Chondrocyte (in vitro differentiated cells): ENCODE measurements at regions not wholly inside any gene's neighbourhood (a gene's known extent, or its start where the extent isn't known, plus 50 kb on each side); places are given as distances from the start of the nearest gene placed in this dataset.

Experiments
- DNase-seq: peaks from one replicate; pipeline ENCODE4 v3.0.0; 2021; ENCODE audit warnings: mixed read lengths, low spot score
- H3K27ac Mint-ChIP-seq: one replicate; pipeline ENCODE4 v1.8.0; 2021; ENCODE audit warnings: mild to moderate bottlenecking, moderate library complexity, mixed read lengths; ENCODE audit not compliant: unreplicated experiment
- H3K27me3 Mint-ChIP-seq: 2 replicates; pipeline ENCODE4 v1.8.0; 2021; ENCODE audit warnings: low read depth, mixed read lengths
- H3K36me3 Mint-ChIP-seq: 2 replicates; pipeline ENCODE4 v1.8.0; 2021; ENCODE audit warnings: low read depth, mixed read lengths
- H3K4me1 Mint-ChIP-seq: 2 replicates; pipeline ENCODE4 v1.8.0; 2021; ENCODE audit warnings: low read depth, mild to moderate bottlenecking, mixed read lengths
- H3K4me3 Mint-ChIP-seq: one replicate; pipeline ENCODE4 v1.8.0; 2021; ENCODE audit warnings: mild to moderate bottlenecking, moderate library complexity, mixed read lengths; ENCODE audit not compliant: unreplicated experiment
- H3K9me3 Mint-ChIP-seq: 2 replicates; pipeline ENCODE4 v1.8.0; 2021; ENCODE audit warnings: low read depth, mixed read lengths
- CTCF ChIP-seq: fragments of 200-600 bp; sonication (generic); IDR thresholded peaks from 2 replicates; pipeline ENCODE4 v1.5.0; 2021; ENCODE audit warnings: antibody characterized with exemption, mild to moderate bottlenecking, moderate library complexity

DNA sequence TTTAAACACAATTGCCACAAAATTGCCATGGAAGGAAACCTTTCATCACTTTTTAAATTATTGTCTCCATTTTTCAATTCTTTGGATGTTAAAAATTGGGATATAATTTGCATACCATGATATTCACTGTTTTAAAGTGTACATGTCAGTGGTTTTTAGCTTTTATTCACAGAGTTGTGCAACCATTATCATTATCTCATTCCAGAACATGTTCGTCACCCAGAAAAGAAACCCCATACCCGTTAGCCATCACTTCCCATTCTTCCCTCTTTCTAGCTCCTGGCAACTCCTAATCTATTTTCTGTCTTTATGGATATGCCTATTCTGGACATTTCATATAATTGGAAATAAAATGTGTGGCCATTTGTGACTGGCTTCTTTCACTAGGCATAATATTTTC lies 260.3 kb upstream of the FERD3L start:
- peaks cover 21% of the 10 kb centered on the region for H3K4me1 Mint-ChIP-seq
- no peak for TF ChIP-seq CTCF
- no peaks in the 10 kb centered on the region for H3K27me3 Mint-ChIP-seq
- no peaks in the 10 kb centered on the region for H3K9me3 Mint-ChIP-seq
- H3K27ac Mint-ChIP-seq: peak overlapping the region; percentile 96
- DNase-seq: no peak
- H3K36me3 Mint-ChIP-seq: no peaks in the 10 kb centered on the region
- H3K4me3 Mint-ChIP-seq: no peak overlapping the region

DNA sequence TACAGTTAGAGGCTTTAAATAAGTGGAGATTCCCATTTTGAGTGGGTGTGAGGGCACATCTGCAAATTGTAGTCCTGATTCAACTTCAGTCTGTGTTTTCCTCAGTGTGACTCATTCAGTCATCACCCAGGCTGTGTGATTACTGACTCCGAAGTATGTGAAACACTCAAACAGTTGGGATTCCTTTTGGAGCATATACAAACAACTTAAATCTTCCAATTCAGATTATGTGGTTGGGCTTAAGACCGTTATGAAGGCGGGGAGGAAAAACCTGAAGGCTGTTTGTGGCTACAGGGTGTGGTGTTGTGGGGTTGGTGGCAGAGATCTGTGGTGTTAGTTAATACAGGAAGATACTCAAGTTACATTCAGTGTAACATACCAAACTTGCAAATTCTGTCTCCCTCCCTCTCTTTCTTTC lies 259.7 kb upstream of the FERD3L start:
- no peak for TF ChIP-seq CTCF

DNA sequence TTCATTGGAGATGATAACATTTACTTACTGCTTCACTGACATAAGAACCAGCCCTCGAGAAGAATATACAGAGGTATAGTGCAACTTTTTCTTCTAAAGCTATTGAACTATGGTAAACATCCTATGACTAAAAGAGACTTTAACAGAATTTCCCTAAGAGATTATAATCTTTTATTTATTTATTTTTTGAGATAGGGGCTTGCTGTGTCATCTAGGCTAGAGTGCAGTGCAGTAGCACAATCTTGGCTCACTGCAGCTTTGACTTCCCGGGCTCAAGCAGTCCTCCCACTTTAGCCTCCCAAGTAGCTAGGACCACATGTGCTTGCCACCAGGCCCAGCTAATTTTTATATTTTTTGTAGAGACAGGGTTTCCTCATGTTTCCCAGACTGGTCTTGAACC lies 258.5 kb upstream of the FERD3L start:
- Mint-ChIP-seq H3K4me3 (no peak overlapping the region), H3K27ac (no peak overlapping the region), H3K36me3 (no peaks in the 10 kb centered on the region), H3K27me3 (no peaks in the 10 kb centered on the region), H3K9me3 (no peaks in the 10 kb centered on the region), H3K4me1 (peaks cover 21% of the 10 kb centered on the region)
- no peak for TF ChIP-seq CTCF
- no peak for DNase-seq

More for the DNA sequence above, 259.7 kb upstream of the FERD3L start:
- no peak for DNase-seq
- Mint-ChIP-seq H3K27ac (peak overlapping the region; percentile 96), H3K27me3 (no peaks in the 10 kb centered on the region), H3K9me3 (no peaks in the 10 kb centered on the region), H3K4me1 (peaks cover 21% of the 10 kb centered on the region), H3K4me3 (peak overlapping the region; percentile 41), H3K36me3 (no peaks in the 10 kb centered on the region)

DNA sequence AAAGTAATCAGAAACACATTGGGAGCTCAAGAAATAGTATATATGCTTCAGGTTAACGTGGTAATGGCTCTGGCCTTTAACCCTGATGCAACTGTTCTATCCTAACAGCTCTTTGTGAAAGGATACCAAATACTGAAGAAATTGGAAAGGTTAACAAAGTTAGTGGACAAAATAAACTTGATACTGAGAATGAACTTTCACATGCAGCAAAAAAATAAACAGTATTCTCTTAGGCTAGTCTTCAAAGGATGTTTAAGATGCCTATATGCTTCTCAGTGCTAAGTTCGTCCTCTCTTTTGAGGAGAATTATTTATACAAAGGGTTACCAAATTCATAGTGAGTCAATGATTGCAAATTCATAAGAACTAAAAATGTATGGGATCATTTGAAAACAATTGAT lies 256.2 kb upstream of the FERD3L start:
- H3K9me3 Mint-ChIP-seq: no peaks in the 10 kb centered on the region
- H3K27me3 Mint-ChIP-seq: no peaks in the 10 kb centered on the region
- no peak overlapping the region for H3K4me3 Mint-ChIP-seq
- H3K27ac Mint-ChIP-seq: no peak overlapping the region
- peaks cover 29% of the 10 kb centered on the region for H3K4me1 Mint-ChIP-seq
- no peaks in the 10 kb centered on the region for H3K36me3 Mint-ChIP-seq
- DNase-seq: no peak
- TF ChIP-seq CTCF: no peak

- no peak for TF ChIP-seq CTCF
- Mint-ChIP-seq H3K27me3 (no peaks in the 10 kb centered on the region), H3K27ac (no peak overlapping the region), H3K4me3 (no peak overlapping the region), H3K4me1 (peaks cover 26% of the 10 kb centered on the region), H3K9me3 (no peaks in the 10 kb centered on the region), H3K36me3 (no peaks in the 10 kb centered on the region)
- no peak for DNase-seq
These were observed 255.6 kb upstream of the FERD3L start for GRCh38 chr7:19400758-19401254.
